ENCODE measurements at regions not wholly inside any gene's neighbourhood (a gene's known extent, or its start where the extent isn't known, plus 50 kb on each side); places are given as distances from the start of the nearest gene placed in this dataset.

DNA sequence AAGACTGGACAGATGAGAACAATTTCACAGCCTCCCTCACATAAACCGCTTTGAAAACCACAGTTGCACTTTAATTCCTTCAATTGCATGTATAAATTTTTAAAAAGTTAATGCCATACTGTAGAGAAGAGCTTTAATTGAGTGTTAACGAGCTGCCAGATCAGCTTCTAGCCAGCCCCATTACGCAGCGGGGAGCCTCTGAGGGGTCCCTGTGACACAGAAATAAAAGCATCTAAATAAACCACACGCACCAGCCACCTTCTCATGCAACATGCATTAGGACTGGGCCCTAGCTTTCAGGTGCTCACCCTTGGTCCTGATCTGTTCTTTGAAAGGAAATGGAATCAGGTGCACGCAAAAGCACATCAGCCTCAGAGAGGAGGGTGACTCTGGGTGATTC is 111.7 kb downstream of the SPATA19 start:
- Histone ChIP-seq H3K9me3 (no peaks in the 10 kb centered on the region), H3K27me3 (no peaks in the 10 kb centered on the region), H3K4me1 (no peaks in the 10 kb centered on the region), H3K36me3 (no peaks in the 10 kb centered on the region), H3K4me3 (no peak overlapping the region), H3K27ac (no peak overlapping the region)
- TF ChIP-seq, protein P1, sequence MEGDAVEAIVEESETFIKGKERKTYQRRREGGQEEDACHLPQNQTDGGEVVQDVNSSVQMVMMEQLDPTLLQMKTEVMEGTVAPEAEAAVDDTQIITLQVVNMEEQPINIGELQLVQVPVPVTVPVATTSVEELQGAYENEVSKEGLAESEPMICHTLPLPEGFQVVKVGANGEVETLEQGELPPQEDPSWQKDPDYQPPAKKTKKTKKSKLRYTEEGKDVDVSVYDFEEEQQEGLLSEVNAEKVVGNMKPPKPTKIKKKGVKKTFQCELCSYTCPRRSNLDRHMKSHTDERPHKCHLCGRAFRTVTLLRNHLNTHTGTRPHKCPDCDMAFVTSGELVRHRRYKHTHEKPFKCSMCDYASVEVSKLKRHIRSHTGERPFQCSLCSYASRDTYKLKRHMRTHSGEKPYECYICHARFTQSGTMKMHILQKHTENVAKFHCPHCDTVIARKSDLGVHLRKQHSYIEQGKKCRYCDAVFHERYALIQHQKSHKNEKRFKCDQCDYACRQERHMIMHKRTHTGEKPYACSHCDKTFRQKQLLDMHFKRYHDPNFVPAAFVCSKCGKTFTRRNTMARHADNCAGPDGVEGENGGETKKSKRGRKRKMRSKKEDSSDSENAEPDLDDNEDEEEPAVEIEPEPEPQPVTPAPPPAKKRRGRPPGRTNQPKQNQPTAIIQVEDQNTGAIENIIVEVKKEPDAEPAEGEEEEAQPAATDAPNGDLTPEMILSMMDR (IDR thresholded peaks at IDR 0.05) = no peak
- no peak for DNase-seq (ENCODE audit: low spot score)

DNA sequence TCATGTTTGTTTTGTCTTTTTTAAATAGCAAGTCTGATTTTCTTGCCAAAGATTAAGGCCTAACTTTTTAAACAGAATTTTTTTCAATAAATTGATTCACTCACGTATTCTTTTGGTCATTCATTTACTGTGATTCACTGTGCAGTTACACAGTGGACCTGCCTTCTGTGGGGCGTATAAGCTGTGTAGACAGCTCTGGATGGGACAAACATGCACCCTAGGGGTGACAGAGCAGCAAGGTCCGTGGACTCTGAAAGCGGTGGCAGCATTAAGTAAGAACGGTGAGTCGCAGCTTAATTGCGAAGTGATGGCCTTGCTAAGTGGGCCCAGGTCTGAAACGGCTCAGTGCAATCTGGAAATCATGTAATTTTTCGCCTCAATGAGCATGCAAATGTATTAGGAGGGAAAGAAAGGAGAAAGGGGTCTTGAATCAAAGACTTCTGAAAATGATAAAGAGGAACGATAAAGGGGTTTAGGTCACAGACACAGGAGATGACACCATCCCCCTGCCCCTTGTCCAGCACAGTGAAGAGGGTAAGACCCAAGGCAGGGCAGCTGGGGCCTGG is 113.1 kb downstream of the SPATA19 start:
- Histone ChIP-seq H3K4me3 (no peak overlapping the region), H3K27ac (no peak overlapping the region), H3K9me3 (no peaks in the 10 kb centered on the region), H3K4me1 (no peaks in the 10 kb centered on the region), H3K27me3 (no peaks in the 10 kb centered on the region), H3K36me3 (no peaks in the 10 kb centered on the region)
- TF ChIP-seq, protein P1 (IDR thresholded peaks at IDR 0.05) = no peak
- DNase-seq (ENCODE audit: low spot score) = no peak

DNA sequence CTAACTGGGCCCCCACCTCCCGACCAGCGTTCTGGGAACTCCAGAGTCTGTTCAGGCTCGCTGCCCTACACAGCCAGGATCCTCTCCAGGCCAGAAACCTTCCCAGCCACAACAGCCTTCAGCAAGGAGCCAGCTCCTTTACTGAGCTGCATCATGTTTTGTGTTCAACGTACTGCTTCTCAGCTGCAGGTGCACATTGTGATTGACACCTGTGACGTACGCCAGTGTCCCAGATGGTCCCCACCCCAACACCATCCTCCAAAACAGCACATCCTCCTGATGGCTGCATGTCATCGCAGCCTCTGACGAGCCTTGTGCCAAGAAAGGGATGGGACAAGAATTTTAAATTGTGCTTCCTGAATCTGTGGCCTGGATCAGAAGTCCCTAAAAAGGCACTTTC is 117.5 kb downstream of the SPATA19 start:
- TF ChIP-seq, protein P1 (IDR thresholded peaks at IDR 0.05) = no peak
- Histone ChIP-seq H3K27me3 (no peaks in the 10 kb centered on the region), H3K4me1 (no peaks in the 10 kb centered on the region), H3K9me3 (no peaks in the 10 kb centered on the region), H3K4me3 (no peak overlapping the region), H3K36me3 (no peaks in the 10 kb centered on the region), H3K27ac (no peak overlapping the region)
- no peak for DNase-seq (ENCODE audit: low spot score)

DNA sequence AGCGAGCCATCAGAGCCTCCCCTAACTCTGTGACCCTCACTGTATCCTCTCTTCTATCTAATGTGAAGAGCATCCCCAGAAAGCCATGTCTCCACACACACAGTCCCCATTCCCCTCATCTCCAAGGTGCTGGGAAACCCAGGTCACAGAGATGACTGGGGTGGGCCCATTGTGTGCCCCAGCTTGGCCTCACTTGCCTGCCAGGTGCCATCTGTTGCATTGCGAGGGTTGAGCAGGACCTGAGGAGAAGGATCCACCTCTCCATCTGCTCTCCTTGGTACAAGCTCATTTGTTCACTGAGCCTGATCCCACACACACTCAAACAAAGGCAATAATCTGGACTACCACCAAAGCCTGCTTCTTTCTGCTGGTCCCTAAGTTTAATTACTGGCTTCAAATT is 118.8 kb downstream of the SPATA19 start:
- H3K27ac ChIP-seq = no peak overlapping the region
- H3K27me3 ChIP-seq = no peaks in the 10 kb centered on the region
- DNase-seq (ENCODE audit: low spot score) = no peak
- no peaks in the 10 kb centered on the region for H3K4me1 ChIP-seq
- no peak overlapping the region for H3K4me3 ChIP-seq
- H3K9me3 ChIP-seq = no peaks in the 10 kb centered on the region
- TF ChIP-seq, protein P1 (IDR thresholded peaks at IDR 0.05) = no peak
- H3K36me3 ChIP-seq = no peaks in the 10 kb centered on the region

DNA sequence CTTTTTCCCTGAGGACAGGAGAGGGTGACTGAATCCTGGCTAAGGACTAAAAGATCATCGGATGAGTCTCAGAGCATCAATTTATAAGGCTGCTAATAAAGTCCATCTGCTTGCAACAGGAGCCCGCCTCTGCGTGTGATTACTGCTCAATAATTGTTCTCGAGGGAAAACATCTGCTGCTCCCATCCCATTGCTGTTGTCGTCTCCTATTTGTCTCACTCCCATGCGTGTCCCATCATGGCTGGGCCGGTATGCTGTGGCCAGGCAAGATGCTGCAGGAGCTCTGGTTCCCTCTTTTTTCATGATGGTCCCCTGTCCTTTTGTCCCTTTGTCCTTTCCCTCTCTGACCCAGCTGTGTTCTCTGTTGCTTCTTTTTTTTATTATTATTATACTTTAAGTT is 121.2 kb downstream of the SPATA19 start:
- H3K36me3 ChIP-seq = no peaks in the 10 kb centered on the region
- TF ChIP-seq, protein P1 (IDR thresholded peaks at IDR 0.05) = no peak

DNA sequence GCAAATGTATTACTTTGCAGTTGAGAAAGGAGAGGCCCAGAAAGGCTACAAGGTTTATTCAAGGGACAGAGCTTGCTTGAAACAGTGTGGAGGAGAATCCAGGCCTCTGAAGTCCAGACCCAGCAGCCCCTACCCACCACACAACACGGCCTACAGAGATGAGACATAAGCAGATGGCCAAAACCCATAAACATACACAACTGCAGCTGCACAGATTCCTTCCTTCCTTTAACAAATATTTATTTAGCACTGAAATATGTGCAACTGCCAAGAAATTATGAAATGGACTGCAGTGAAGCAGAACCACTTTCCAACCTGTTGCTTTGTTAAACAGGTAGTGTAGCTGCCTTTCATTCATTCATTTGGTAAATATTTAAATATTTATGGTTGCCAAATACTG is 122.3 kb downstream of the SPATA19 start:
- Histone ChIP-seq H3K27ac (no peak overlapping the region), H3K27me3 (no peaks in the 10 kb centered on the region), H3K9me3 (no peaks in the 10 kb centered on the region), H3K4me3 (no peak overlapping the region), H3K36me3 (no peaks in the 10 kb centered on the region), H3K4me1 (no peaks in the 10 kb centered on the region)
- TF ChIP-seq, protein P1 (IDR thresholded peaks at IDR 0.05) = no peak
- DNase-seq (ENCODE audit: low spot score) = no peak

More for the DNA sequence above, 121.2 kb downstream of the SPATA19 start:
- DNase-seq (ENCODE audit: low spot score) = no peak
- no peaks in the 10 kb centered on the region for H3K9me3 ChIP-seq
- H3K4me3 ChIP-seq = no peak overlapping the region
- H3K27ac ChIP-seq = no peak overlapping the region
- no peaks in the 10 kb centered on the region for H3K4me1 ChIP-seq
- no peaks in the 10 kb centered on the region for H3K27me3 ChIP-seq

All from right atrium auricular region (tissue), 2 donors.